ENCODE measurements at regions not wholly inside any gene's neighbourhood (a gene's known extent, or its start where the extent isn't known, plus 50 kb on each side); places are given as distances from the start of the nearest gene placed in this dataset.

GRCh38 chr6:158249340-158249836, 62.9 kb upstream of the TULP4 start:
- no peak overlapping the region for H3K27ac Mint-ChIP-seq
- CTCF ChIA-PET, result interaction anchor here (1.6 kb wide), 1 partner anchor 9 kb away, joined by 8 read pairs; no protein-coding TSS in a partner anchor
- H3K36me3 Mint-ChIP-seq (ENCODE audit: low read depth), result peaks cover 19% of the 10 kb centered on the region
- H3K4me1 Mint-ChIP-seq, result peaks cover 2% of the 10 kb centered on the region
- no peaks in the 10 kb centered on the region for H3K9me3 Mint-ChIP-seq
- POLR2A ChIA-PET, result no interaction called here
- H3K4me3 Mint-ChIP-seq, result no peak overlapping the region
- DNase-seq, result no peak
- no peaks in the 10 kb centered on the region for H3K27me3 Mint-ChIP-seq

GRCh38 chr6:158251565-158251964, 60.7 kb upstream of the TULP4 start:
- ChIA-PET CTCF (interaction anchor here (0.9 to 1.0 kb wide), 2 partner anchors 20 to 31 kb away, joined by 3 to 4 read pairs; no protein-coding TSS in a partner anchor), POLR2A (no interaction called here)
- DNase-seq, result no peak
- Mint-ChIP-seq H3K4me3 (no peak overlapping the region), H3K4me1 (peaks cover 18% of the 10 kb centered on the region), H3K9me3 (no peaks in the 10 kb centered on the region), H3K27me3 (no peaks in the 10 kb centered on the region), H3K36me3 (ENCODE audit: low read depth) (peaks cover 14% of the 10 kb centered on the region), H3K27ac (no peak overlapping the region)

DNA sequence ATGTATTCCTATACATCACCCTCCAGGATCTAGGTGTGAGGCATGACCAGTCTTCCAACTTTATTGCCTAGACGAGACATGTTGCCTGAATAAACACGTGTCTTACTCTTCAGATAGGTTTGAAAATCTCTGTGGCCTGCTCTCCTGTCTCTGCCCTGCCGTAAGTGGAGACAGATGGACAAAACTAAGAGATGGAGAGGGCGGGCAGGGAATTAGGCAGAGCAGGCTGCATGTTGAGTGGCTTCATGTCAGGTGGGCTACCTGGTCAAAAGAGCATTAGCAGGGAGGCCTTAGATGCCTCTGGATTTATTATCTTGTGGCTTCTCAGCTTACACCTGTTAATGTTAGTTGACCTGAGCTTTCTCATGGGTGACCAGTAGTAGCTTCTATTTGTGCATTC, 59.0 kb upstream of the TULP4 start:
- Mint-ChIP-seq H3K9me3 (peaks cover 2% of the 10 kb centered on the region), H3K36me3 (ENCODE audit: low read depth) (peaks cover 21% of the 10 kb centered on the region), H3K4me3 (no peak overlapping the region), H3K27me3 (no peaks in the 10 kb centered on the region), H3K27ac (no peak overlapping the region), H3K4me1 (peaks cover 31% of the 10 kb centered on the region)
- DNase-seq, result no peak
- POLR2A ChIA-PET, result no interaction called here
- CTCF ChIA-PET, result no interaction called here

DNA sequence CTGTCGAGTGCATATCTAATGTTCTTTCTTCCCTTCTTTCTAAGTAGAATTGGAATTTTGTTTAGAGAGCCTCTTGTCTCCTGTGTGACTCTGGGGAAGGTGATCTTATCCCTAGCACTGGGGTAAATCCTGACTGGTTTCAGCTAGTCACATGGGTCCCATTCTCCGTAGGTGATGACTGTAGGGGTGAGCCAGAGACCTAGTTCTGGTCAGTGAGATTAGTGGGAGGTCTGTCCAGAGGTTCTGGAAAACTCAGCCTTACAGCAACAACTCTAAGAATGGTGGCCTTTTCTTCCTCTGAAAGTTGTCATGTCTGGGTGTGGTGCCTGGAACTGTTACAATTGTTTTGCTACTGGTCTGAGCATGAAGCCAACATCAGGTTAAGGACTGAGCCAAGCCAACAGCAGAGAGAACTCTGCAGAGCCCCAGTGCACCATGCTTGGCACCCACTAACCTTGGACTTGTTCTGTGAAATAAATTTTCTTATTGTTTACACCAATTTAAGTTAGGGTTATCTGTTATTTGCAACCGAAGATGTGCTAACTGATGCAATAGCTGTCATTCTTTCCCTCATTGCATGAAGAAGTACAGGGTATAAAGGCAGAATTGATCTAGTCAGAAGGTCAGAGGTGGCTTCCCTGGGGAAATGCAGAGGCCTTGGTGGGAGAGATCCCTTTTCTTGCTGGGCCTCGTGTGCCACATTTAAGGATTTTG, 56.8 kb upstream of the TULP4 start:
- no peak overlapping the region for H3K4me3 Mint-ChIP-seq
- no peaks in the 10 kb centered on the region for H3K27me3 Mint-ChIP-seq
- peaks cover 2% of the 10 kb centered on the region for H3K9me3 Mint-ChIP-seq
- H3K27ac Mint-ChIP-seq, result peak overlapping the region; percentile 64
- peaks cover 31% of the 10 kb centered on the region for H3K4me1 Mint-ChIP-seq
- peaks cover 22% of the 10 kb centered on the region for H3K36me3 Mint-ChIP-seq (ENCODE audit: low read depth)
- ChIA-PET POLR2A (no interaction called here), CTCF (no interaction called here)
- no peak for DNase-seq

DNA sequence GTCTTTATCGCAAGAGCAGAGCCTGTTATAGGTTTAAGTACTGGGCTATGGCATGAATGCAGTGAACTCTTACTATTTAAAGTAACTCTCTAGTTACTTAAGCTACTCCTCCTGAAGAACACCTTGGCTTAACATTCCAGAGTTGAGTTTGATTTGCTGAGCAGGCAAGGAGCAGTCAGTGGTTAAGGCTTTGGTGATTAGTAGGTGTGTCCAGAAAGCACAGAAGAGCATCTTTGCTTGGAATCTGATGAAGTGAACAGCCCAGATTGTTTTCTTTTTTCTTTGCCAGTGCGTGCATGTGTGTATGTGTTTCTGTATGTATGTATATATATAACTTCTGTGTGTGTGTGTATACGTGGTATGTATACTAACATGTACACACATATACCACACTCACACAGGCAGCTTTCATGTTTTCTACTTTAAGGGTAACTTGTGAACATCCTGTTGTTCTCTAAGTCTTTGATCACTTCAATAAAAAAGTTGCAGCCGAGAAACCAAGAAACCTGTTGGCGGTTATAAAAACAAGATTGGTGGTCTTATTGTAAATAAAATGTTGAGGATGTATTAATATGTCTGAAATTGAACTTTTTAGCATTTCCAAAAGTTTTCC, 56.2 kb upstream of the TULP4 start:
- POLR2A ChIA-PET, result no interaction called here
- peaks cover 2% of the 10 kb centered on the region for H3K9me3 Mint-ChIP-seq

DNA sequence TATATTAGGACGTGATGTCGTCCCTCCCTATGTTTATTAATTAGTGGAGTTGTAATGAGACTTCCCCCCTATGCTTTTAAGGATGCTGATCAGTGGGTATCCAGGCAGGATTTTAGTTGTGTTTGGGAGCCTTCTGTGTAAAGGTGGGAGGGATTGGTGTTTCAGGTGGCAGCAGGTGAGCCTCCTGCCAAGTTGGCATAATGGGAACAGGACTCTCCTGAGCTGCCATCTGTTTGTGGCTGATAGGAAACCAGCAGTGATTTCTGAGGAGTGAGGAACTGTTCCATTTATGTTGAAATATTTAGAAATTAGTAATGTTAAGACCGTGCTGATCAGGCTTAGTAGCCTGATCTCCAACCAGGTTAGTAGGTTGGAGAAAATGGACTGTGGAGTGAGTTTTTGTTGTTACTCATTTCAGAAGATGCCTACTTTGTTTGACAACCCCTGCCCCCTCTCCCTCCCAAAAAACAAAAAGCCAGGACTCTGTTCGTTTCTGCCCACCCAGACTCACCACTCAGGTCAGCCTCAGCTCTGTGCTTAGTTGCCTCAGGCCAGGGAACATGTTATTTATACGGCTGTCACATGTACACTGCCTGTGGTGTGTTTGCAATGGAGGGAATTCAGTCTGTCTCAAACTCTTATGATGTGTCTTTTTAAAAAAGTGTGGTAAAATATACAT, 55.4 kb upstream of the TULP4 start:
- Mint-ChIP-seq H3K9me3 (peaks cover 2% of the 10 kb centered on the region), H3K27me3 (no peaks in the 10 kb centered on the region), H3K27ac (peak overlapping the region; percentile 64), H3K36me3 (ENCODE audit: low read depth) (peaks cover 19% of the 10 kb centered on the region), H3K4me1 (peaks cover 31% of the 10 kb centered on the region), H3K4me3 (no peak overlapping the region)
- POLR2A ChIA-PET, result no interaction called here
- CTCF ChIA-PET, result no interaction called here
- no peak for DNase-seq

More for the DNA sequence above, 56.2 kb upstream of the TULP4 start:
- CTCF ChIA-PET, result no interaction called here
- H3K4me1 Mint-ChIP-seq, result peaks cover 31% of the 10 kb centered on the region
- peaks cover 22% of the 10 kb centered on the region for H3K36me3 Mint-ChIP-seq (ENCODE audit: low read depth)
- no peaks in the 10 kb centered on the region for H3K27me3 Mint-ChIP-seq
- DNase-seq, result peak; percentile 41
- H3K4me3 Mint-ChIP-seq, result no peak overlapping the region
- peak overlapping the region; percentile 64 for H3K27ac Mint-ChIP-seq

GRCh38 chr6:158257425-158257759, 54.9 kb upstream of the TULP4 start:
- Mint-ChIP-seq H3K27me3 (no peaks in the 10 kb centered on the region), H3K9me3 (peaks cover 2% of the 10 kb centered on the region), H3K4me1 (peaks cover 31% of the 10 kb centered on the region), H3K4me3 (no peak overlapping the region), H3K36me3 (ENCODE audit: low read depth) (peaks cover 18% of the 10 kb centered on the region), H3K27ac (no peak overlapping the region)
- DNase-seq, result no peak
- POLR2A ChIA-PET, result no interaction called here
- CTCF ChIA-PET, result no interaction called here

DNA sequence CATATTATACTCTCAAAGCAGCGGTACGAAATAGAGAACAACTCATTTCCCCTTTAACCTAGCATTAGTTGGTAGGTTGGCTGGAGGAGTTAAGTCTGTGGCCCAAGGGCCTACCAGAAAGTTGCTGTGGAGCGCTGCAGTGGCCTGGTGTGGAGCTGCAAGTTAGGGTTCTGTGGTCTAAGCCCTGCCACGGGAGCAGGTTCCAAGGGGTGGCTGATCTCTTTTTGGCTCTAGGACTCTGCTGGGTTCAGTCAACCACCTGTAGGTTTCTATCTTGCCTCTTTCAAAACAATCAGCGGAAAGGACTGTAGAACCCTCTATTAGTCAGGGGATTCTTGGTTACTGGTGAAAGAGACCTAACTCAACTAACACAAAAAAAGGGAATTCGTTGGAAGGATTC, 54.5 kb upstream of the TULP4 start:
- Mint-ChIP-seq H3K27ac (no peak overlapping the region), H3K36me3 (ENCODE audit: low read depth) (peaks cover 16% of the 10 kb centered on the region), H3K9me3 (peaks cover 2% of the 10 kb centered on the region), H3K27me3 (no peaks in the 10 kb centered on the region), H3K4me3 (no peak overlapping the region), H3K4me1 (peaks cover 31% of the 10 kb centered on the region)
- CTCF ChIA-PET, result interaction anchor here (2.3 kb wide), 1 partner anchor 8 kb away, joined by 8 read pairs; no protein-coding TSS in a partner anchor
- DNase-seq, result no peak
- POLR2A ChIA-PET, result no interaction called here

DNA sequence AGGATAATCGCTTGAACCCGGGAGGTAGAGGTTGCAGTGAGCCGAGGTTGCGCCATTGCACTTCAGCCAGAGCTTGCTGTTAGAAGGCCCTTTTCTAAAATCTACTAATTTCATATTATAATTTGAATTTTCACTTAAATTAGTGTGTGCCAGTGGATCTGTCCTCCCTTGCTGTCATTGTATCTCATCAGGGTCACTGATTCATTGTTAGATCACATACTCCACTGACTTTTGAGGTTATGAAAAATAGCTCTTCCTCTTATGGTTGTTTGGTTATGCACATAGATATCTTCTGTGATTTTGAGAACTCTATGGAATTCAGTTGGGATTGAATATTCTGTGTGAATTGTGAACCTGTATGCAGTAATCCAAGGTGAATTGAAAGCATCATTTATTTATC, 53.1 kb upstream of the TULP4 start:
- CTCF ChIA-PET, result interaction anchor here (1.0 to 2.3 kb wide), 3 partner anchors 10 to 12 kb away, joined by 3 to 8 read pairs (median 4); no protein-coding TSS in a partner anchor
- no peak for DNase-seq
- peaks cover 2% of the 10 kb centered on the region for H3K9me3 Mint-ChIP-seq
- peaks cover 11% of the 10 kb centered on the region for H3K36me3 Mint-ChIP-seq (ENCODE audit: low read depth)
- peaks cover 31% of the 10 kb centered on the region for H3K4me1 Mint-ChIP-seq
- H3K27ac Mint-ChIP-seq, result no peak overlapping the region
- H3K27me3 Mint-ChIP-seq, result no peaks in the 10 kb centered on the region
- no peak overlapping the region for H3K4me3 Mint-ChIP-seq
- POLR2A ChIA-PET, result no interaction called here

- ChIA-PET CTCF (interaction anchor here (1.6 to 2.3 kb wide), 2 partner anchors 10 kb away, joined by 4 to 8 read pairs; no protein-coding TSS in a partner anchor), POLR2A (no interaction called here)
- Mint-ChIP-seq H3K36me3 (ENCODE audit: low read depth) (peaks cover 9% of the 10 kb centered on the region), H3K4me3 (no peak overlapping the region), H3K27ac (no peak overlapping the region), H3K9me3 (peaks cover 2% of the 10 kb centered on the region), H3K4me1 (peaks cover 30% of the 10 kb centered on the region), H3K27me3 (no peaks in the 10 kb centered on the region)
- DNase-seq, result no peak
Measured at GRCh38 chr6:158259845-158260244, 52.4 kb upstream of the TULP4 start.

GRCh38 chr6:158262082-158262481, 50.2 kb upstream of the TULP4 start:
- no peak overlapping the region for H3K4me3 Mint-ChIP-seq
- CTCF ChIA-PET, result interaction anchor here (1.0 to 1.3 kb wide), 3 partner anchors 132 to 146 kb away, joined by 3 to 4 read pairs (median 3); no protein-coding TSS in a partner anchor
- H3K36me3 Mint-ChIP-seq (ENCODE audit: low read depth), result peaks cover 7% of the 10 kb centered on the region
- H3K4me1 Mint-ChIP-seq, result peaks cover 7% of the 10 kb centered on the region
- no peak for DNase-seq
- H3K27ac Mint-ChIP-seq, result no peak overlapping the region
- no peaks in the 10 kb centered on the region for H3K27me3 Mint-ChIP-seq
- peaks cover 2% of the 10 kb centered on the region for H3K9me3 Mint-ChIP-seq
- POLR2A ChIA-PET, result no interaction called here

Data from activated CD4-positive, alpha-beta T cell treated with anti-CD3 and anti-CD28 coated beads, Interleukin-2, amount 10 ng/mL, durations not matched to agents 7 days and 5 days (primary cell).